IPS-NIHi7 (cell line): ENCODE measurements at regions not wholly inside any gene's neighbourhood (a gene's known extent, or its start where the extent isn't known, plus 50 kb on each side); places are given as distances from the start of the nearest gene placed in this dataset.

Experiments used
- DNase-seq: peaks from one replicate; pipeline ENCODE4 v3.0.0; 2012; ENCODE audit warnings: mixed read lengths; ENCODE audit errors: extremely low spot score

GRCh38 chr15:36254426-36254825, 325.0 kb upstream of the CDIN1 start:
- DNase-seq = no peak

DNA sequence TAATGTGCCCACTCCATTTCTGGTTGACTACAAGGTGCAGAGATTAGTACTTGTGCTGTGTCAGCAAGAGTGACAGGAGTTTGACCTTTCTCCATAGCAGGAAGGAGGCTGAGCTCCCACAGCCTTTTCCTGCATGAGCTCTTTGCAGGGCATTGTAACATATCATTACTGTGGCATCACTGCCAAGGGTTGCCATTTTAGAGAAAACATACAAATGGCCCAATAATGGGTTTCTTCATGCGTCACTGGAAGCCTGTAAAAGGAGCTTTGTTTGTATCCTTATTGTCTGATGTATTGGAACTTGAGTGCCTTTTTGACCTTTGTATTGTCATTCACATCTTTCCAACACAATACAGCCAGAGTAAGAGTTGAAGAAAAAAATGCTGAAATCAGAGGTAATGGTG, 323.0 kb upstream of the CDIN1 start:
- DNase-seq = no peak

- DNase-seq = no peak
Observed at GRCh38 chr15:36263666-36264065, 315.8 kb upstream of the CDIN1 start.

- DNase-seq = no peak
Observed at GRCh38 chr15:36265422-36265821, 314.0 kb upstream of the CDIN1 start.

- DNase-seq = peak; percentile 31
Observed at GRCh38 chr15:36271048-36271447, 308.4 kb upstream of the CDIN1 start.

- no peak for DNase-seq
Observed at GRCh38 chr15:36275656-36276055, 303.8 kb upstream of the CDIN1 start.

DNA sequence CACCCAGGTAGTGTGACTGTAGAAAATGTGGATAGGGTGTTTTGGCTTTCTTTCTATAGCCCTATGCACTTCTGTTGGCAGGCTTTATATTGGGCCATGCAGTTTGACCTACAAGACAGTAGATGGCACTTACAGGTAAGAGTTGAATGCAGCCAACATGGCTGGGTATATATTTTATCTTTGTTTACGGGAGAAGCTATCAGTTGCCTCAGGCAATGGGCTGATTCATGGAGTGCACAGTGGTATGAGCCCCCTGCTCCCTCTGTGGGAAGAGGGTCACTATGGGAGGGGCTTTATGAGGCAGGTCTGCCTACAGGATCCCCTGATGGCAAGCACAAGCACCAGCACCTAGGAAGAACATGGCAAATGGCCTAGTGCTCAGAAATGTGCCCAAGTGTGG, 301.2 kb upstream of the CDIN1 start:
- peak; percentile 15 for DNase-seq

- DNase-seq = no peak
Observed at GRCh38 chr15:36282821-36283220, 296.6 kb upstream of the CDIN1 start.

GRCh38 chr15:36284911-36285310, 294.5 kb upstream of the CDIN1 start:
- no peak for DNase-seq

DNA sequence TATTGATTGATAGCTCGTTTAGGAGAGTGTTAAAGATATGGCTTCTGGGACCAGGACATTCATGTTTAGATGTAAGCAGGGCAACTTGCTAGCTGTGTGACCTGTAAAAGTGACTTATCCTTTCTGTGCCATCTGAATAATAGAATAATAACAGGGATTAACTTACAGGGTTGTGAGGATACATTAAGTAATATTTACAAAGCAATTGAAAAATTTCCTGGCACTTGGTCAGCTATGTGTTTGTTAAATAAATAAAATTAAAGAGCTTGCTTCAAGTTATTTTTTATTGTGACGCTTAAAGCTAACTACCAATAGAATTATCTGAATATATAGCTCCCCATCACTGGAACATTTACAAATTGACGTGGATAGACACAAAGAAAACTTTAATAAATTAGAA, 287.9 kb upstream of the CDIN1 start:
- DNase-seq = no peak

- DNase-seq = no peak
Observed at GRCh38 chr15:36294359-36294758, 285.1 kb upstream of the CDIN1 start.

DNA sequence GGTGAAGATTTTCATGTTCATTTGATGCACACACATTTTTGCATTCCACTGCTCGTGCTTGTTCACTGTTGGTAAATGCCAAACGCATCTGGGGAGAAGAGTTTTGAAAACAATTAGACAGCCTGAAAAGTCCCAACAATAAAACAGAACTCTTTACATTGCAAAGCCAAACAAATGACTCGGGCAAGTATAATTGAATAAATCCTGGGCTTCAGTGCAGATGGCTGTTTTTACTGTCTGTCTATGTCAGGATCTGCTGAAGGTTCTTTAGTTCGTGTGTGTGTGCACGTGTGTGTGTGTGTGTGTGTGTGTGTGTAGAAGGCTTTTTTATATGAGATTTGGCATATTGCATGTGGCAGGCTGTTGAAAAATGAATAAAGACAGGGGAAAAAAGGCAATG, 277.5 kb upstream of the CDIN1 start:
- no peak for DNase-seq

DNA sequence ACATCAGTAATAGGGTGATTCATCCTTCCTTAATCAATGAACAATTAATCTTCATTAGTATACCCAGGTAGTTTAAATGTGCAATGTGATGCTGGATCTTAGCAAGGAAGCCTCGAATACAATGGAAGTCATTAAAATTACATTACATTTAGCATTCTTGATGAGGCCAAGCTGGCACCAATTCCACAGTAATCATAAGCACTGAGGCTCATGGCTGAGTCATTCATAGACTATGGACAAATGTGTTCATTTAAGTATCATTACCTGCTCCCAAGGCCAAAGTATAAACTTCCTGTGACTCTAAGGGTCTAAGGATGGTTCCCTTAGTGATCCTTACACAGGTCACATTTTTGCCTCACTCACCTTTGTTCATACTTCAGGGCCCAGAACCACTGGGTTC, 266.4 kb upstream of the CDIN1 start:
- DNase-seq = no peak

DNA sequence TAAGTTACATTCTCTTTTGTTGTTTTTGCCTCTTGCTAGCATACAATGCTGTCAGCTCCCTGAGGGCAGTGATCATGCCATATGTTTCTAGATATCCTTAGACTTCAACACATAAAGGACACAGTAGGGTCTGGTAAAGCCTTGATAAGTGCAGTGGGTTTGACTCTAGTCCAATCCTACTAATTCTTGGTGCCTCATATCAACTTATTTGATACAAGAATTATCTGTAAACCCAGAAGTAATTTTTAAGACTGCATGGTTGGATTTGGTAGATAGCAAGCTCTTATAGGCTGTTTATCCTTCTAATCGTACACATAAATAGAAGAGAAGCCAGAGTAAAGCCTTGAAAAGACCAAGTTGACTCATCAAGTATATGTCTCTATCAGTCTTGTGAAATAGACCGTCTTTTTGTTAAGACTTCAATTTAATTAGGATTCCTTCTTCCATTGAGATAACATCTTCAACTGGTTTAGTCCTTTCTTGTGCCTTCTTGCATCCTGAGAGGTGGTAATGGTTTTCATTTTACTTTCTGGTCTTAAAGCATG, 265.6 kb upstream of the CDIN1 start:
- DNase-seq = no peak

DNA sequence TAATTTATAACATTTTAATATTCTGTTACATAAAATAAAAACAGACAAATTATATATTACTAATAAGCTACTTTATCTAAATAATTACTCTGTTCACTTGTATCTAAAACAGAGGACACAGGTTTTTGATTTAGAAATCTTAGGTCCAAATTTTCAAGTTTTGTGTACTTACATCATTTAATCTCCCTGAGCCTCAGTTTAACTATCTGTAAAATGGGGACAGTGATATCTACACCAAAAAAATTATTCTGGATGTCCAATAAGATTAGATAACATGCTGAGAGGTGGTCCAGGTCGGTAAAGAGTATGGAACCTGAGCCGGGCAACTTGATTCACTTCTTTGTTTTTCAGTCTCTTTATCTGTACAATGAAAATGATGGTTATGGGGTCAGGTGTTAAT, 263.8 kb upstream of the CDIN1 start:
- DNase-seq = no peak

DNA sequence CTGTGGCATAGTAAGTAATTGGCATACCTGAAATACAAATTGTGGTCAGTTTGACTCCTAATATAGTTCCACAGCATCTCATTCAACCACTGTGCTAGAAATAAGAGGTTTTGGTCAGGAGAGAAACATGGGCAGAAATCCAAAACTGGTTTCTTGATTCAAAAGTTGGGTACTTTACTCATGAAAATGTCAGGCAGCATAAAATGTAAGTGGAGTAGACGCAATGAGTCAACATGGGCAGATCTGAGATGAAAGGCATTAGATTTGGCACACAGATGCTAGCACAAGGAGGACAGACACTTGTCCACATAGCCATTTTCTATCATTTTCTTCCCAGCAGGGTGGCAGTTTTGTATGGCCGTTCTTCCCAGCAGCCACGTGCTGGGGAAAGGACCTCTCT, 255.8 kb upstream of the CDIN1 start:
- no peak for DNase-seq

GRCh38 chr15:36325206-36325605, 254.2 kb upstream of the CDIN1 start:
- no peak for DNase-seq

GRCh38 chr15:36329592-36329991, 249.8 kb upstream of the CDIN1 start:
- no peak for DNase-seq

DNA sequence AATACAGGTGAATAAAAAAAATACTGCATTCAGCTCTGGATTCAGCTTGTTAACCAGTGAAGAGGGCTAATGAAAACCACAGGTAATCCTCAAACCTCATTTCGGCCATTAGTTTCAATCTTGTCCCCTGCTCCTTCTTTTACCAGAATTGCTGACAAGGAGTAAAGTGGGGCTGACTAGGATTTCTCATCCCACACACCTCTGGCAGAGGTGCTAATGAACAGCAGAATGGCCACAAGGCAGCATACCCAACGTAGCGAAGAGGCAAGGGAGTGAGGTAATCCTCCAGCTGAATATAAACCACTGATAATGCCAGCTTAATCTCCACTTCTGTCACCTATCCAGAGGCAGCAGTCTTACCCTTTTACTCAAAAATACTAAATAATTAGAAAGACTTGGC, 248.8 kb upstream of the CDIN1 start:
- DNase-seq = peak; percentile 26

GRCh38 chr15:36331531-36332275, 247.7 kb upstream of the CDIN1 start:
- no peak for DNase-seq

DNA sequence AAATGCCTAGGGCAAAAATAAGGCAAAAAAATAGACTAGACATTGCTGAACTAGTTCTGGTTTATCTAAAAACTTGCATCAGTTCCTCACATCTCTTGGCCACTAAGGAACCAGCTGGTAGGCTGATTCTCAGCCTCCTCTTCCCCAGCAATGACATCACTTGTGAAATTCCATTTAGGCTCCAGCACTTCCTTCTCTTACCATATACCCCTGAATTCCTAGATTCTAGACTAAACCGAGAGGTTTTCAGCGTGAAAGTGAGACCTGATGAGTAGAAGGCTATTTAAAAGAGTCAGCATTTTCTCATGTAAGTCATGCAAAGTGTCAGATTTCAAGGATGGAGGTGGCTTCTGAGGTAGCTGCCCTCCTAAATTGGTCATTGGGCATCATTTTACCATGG, 247.1 kb upstream of the CDIN1 start:
- DNase-seq = no peak

DNA sequence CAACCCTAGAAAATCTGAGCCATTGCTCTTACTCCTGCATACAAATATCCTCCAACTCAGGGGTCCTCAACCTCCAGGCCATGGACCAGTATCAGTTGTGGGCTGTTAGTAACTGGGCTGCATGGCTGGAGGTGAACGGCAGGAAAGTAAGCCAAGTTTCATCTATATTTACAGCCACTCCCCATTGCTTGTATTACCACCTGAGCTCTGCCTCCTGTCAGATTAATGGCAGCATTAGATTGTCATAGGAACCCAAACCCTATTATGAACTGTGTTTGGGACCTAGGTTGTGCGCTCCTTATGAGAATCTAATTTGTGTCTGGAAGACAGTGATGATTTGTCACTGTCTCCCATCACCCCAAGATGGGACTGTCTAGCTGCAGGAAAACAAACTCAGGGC, 246.5 kb upstream of the CDIN1 start:
- no peak for DNase-seq

- DNase-seq = no peak
Observed at GRCh38 chr15:36334059-36334458, 245.4 kb upstream of the CDIN1 start.

- no peak for DNase-seq
Observed at GRCh38 chr15:36335224-36335623, 244.2 kb upstream of the CDIN1 start.
